GM21619 (cell line): ENCODE measurements at regions not wholly inside any gene's neighbourhood (a gene's known extent, or its start where the extent isn't known, plus 50 kb on each side); places are given as distances from the start of the nearest gene placed in this dataset.

ENCODE experiments used
- ATAC-seq: cut with Tn5 transposase; IDR thresholded peaks from one replicate; pipeline ENCODE4 v1.9.1; 2021; ENCODE audit not compliant: unreplicated experiment

DNA sequence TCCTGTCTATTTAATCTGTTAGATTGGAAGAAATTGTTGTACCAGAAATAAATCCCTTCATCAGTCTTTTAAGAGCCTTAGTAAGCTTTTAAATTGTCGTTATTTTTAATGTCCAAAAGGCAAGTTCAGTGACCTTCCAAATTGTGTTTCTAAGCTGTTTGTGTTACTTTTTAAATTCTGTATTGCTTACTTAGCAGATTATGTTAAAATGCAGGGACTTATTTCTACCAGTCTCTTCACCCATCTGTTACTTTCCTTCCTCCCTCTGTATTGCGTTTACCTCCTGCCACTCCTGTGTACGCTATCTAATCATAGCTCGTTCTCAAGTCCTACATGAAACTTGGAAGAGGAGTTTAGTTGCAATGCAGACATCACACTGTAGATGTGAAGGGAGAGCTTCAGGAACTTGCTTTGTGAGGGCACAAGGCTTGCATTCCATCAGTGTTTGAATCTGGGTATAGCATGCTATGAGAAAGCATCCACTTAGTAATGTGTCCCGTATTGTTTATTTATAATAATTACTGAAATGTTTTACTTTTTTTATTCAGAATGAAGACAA lies 406.5 kb upstream of the RGS6 start:
- no peak for ATAC-seq

DNA sequence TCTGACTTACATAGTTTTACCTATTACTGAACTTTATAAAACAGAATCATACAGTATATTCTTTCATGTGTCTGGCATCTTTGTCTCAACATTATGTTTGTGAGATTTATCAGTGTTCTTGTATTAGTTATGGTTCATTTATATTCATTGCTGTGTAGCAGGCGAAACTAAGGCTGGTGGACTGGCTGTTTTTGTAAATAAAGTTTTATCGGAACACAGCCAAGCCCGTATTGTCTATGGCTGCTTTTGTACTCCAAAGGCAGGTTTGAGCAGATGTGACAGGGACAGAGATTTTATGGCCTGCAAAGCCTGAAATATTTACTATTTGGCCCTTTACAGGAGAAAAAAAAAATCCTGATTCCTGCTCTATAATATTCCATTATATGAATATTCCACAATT lies 405.8 kb upstream of the RGS6 start:
- no peak for ATAC-seq

DNA sequence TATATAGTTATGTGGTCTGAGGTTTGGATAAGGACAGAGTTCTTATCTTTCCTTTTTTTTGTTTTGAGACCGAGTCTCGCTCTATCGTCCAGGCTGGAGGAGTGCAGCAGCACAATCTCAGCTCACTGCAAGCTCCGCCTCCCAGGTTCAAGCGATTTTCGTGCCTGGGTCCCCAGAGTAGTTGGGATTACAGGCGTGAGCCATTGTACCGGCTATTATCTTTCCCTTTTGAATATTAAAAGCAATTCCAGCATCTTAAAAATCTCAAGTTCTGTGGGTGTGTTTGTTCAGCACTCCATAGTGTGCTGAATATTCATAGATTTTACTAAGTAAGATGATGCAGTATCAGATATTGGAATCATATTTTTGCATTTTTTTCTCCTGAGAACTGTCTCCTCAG lies 404.4 kb upstream of the RGS6 start:
- ATAC-seq, result no peak

DNA sequence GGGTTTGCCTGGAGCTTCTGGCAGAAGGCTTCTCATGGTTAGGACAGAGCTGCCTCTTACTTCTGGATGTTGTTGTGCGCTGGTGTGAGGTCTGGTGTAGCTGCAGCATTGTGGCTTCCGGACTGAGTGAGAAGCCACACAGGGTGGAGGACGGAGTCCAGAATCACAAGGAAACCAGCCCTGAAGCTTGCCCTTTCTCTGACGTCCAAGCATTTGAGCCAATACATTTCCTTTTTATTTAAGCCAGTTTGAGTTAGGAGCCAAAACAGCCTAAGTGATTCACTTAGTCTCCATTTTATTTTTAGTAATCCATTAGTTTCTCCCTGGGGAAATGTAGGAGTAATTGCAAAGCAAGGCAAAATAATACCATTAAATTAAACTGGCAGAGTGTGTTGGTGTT lies 402.4 kb upstream of the RGS6 start:
- no peak for ATAC-seq

DNA sequence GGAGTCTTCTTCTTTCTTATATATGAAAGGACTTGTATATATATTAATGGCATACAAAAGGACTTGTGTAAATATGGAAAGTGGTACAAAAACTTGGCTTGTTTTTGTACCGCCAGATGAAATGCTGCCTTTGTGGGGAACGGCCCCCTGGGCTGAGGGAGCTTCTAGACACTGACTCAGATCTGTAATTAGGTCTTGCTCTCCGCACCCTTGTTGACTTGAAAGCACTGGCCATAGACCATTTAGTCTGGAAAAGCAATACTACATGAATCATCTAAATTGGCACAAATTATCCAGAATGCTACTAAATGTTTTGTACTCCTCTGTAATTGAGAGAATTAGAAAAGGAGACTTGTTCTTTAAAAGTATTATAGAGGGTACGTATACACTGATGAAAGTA lies 399.9 kb upstream of the RGS6 start:
- no peak for ATAC-seq

DNA sequence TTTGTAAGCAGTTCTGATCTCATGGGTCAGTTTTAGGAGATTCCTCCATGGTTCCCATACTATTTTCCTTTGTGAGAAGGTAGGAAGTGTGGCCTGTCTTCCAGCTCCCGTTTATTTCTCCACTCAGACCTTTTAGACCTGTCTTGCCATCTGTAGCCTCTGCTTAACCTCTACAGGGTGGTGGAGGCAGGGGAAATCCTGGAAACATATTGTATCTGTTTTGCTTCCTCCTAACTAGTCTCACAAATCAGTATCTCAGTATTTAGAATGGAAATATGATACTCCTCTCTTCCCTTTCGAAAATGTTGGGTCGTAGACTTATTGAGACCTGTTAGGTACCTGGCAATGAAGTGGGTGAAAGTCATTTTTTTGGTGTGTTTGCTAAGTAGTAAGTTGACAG lies 399.4 kb upstream of the RGS6 start:
- ATAC-seq, result no peak

DNA sequence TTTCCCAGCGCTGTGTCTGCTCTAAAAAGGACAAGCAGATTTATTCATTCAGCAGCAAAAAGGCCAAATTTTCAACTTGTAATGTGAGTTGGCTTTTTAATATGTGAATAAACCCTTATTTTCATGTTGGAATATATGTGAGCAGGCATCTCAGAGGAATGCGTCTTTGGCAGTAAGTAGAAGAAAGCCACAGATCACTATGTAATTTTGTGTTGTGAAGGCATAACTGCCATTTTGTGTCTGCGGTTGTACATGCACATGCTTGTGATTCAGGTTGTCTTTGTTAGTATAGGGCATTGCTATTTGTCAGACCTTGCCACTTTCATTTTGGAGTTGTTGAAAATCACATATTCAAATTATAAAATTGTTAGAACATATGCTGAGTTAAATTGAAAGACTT lies 398.8 kb upstream of the RGS6 start:
- ATAC-seq, result no peak

DNA sequence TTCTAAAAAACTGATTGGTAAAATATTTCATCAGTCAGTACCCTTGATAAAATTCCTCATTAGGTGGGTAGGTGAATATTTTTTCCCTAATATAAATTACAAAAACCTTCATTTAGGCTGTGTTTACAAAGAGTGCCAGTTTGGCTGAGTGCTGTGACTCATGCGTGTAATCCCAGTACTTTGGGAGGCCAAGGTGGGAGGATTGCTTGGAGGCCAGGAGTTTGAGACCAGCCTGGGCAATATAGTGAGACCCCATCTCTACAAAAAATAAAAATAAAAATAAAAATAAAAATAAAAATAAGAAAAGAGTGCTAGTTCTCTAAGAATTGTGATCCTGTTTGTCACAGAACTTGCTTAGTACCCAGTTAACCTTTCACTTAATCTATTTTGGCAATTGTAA lies 398.4 kb upstream of the RGS6 start:
- ATAC-seq, result no peak

DNA sequence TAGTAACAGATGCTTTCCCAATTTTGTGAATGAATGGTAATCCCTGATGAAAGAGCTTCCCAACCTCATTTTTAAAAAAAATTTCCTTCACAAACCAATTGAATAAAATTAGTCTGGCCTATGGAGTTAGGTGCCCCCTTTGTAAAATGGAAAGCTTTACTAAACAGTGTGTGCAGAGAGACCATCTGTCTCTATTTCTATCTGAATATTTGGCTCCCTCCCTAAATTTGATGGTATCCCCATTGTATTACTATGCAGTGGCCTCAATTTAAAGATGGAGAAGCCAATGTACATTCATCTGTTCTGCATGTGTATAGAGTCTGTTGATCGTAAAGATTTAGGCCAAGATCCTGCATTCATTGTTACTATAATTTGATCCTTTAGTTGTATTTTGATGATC lies 397.7 kb upstream of the RGS6 start:
- ATAC-seq, result no peak

DNA sequence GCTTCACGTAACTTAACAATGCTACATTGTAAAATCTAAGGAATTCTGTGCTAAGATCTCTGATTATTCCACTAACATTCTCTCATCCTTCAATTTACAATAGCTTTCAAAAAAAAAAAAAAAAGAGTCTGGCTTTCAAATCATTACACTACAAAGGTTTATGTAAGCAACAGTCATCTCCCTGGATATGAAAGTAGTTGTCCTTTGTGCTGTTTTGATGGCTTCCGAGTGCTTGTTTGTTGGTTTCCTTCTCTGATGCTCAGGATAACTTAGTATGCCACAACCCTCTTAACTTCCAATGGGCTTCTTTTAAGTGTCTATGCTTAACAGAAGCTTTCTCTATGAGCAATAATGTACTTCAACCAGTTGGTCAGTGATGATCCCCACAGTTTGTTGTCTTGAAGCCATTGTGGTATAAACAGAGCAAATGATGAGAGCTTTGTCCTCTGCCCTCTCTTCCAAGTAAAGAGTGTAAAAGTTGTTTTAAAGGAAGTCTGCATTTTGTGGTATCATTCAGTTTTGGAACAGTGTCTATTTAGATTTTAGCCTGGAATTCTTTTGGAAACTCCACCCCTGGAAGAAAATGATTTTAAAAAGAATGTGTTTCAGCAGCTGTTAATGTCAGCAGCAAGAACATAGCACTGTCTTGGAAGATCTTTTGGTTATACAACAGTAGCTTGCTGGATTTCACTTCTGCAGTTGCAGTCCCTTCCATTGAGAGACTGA lies 396.1 kb upstream of the RGS6 start:
- ATAC-seq, result no peak

DNA sequence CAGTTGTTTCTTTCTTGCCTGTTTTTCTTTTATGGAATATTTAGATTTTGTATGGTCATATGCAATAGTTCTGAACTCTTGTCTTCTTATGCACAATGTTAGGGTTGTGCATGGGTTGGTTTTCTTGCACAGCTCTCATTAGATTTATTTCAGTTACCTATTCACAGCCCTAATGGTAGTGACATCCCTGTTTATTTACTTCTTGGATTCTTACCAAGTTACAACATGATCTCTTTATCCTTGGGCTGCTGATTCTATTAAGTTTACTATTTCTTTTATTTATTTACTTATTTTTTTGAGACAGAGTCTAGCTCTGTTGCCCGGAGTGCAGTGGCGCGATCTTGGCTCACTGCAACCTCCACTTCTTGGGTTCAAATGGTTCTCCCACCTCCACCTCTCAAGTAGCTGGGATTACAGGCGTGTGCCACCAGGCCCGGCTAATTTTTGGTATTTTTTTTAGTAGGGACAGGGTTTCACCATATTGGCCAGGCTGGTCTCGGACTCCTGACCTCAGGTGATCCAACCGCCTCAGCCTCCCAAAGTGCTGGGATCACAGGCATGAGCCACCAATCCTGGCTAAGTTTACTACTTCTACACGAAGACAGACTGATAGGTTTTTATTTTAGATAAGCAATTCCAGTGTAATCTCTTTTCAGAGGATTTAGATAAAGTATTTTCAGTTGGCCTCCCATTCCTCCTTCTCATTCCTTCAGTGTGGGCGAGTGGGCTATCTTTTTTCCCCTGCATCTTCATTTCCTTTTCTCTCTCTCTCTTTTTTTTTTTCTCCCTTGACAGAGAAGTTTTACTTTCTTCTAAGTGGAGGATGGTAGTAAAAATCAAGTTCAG lies 395.1 kb upstream of the RGS6 start:
- ATAC-seq, result no peak

DNA sequence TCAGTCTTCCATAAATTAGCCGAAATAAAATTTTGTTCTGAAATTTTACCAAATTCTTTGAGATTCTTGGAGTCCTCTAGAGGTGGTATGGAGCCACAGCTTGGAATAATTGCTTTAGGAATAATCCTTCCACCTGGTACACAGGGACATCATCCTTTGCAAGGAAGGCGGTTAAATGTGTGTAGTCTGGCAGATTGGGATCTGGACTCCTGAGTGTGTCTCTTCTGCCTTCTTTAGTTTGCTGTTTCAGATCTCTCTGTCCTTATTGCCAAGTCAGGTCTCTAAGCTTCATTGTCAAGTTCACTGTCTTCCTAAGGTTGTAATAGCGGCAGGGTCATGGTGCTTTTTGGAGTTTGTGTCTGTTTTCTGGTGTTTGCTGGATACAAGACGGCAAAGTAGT lies 393.9 kb upstream of the RGS6 start:
- ATAC-seq, result no peak

DNA sequence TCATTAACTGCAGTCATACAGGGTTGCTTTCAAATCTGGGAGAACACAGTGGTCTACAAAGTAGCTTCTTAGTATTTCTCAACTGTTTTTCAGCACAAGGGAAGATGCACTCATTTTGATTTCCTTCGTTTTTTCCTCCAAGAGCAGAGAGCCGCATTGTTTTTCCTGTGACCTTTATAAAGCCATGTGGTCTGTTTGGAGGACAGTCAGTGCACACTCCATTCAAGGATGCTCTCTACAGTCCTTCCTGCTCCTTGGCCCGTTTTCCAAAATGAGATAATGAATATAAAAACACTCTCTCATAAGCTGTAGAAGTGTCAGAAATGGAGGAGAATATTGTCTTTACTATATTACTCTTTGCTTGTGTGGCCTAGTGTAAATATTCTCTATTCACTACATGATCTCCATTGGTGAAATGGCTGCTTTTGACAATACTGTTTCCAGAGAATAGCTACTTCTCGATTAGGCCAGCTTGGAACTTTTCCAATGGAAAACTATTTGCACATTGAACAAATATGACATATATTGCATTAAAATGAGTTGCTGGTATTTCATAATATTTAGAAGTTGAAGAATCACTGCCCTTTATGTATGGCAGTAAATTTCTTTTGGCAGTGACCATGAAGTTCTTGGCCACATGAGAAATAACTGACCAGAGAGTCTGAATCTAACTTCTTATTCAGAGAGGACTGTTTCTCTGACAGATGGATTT lies 393.1 kb upstream of the RGS6 start:
- ATAC-seq, result no peak

DNA sequence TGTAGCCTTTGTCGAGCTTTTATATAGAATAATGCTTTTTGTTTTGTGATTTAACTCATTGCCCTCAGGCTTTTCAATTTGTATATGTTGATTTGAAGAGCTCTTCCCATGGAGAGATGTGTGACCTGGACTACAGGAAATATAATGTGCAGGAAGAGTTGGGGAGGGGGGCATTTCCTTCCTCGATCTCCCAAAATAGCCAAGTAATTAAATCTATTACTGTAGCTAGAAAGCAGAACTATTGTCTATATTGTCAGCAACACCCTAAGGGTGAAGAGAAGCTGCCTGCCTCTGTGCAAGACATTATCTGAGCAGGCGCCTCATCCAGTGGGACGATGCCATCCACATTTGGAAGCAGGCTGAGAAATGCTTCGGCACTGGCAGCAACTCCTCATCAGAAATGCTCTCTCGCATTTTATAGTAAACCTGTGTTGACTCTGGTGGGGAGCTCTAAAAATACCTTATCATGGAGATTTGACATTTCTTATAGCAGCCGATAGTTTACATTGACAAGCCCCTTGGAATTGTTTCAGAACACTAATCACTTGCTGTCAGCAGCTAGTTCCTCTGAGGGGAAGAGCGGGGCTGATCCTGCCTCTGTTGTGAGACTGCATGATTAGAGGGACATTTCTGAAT lies 392.5 kb upstream of the RGS6 start:
- no peak for ATAC-seq

DNA sequence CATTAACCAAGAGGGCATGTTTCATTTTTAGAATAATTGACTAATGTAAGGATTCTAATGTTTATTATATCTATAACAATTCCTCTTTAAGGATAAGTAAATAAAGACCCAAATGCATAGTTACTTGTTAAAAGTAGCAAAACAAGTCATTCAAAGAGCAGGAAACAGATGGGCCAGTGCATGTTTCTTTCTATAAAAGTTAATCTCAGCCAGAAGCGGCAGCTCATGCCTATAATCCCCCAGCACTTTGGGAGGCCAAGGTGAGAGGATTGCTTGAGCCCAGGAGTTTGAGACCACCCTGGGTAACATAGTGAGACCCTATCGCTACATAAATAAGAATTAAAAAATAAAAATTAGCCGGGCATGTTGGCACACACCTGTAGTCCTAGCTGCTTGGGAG lies 391.0 kb upstream of the RGS6 start:
- ATAC-seq, result no peak

DNA sequence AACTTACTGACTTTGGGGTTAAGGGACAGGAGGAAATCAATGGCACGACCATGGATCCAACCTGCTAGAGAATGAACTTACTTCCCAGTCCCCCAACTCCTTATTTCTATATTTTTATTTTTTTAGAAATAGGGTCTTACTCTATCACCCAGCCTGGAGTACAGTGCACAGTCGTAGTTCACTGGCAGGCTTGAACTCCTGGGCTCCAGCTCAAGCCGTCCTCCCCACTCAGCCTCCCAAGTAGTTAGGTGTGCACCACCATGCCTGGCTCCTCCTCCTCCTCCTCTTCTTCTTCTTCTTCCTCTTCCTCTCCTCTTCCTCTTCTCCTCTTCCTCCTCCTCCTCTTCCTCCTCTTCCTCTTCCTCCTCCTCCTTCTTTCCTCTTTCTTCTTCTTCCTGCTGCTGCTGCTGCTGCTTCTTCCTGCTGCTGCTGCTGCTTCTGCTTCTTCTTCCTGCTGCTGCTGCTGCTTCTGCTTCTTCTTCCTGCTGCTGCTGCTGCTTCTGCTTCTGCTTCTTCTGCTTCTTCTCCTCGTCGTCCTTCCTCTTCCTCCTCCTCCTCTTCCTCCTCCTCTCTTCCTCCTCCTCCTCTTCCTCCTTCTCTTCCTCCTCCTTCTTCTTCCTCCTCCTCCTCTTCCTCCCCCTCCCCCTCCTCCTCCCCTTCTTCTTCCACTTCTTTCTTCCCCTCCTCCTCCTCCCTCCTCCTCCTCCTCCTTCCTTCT lies 390.1 kb upstream of the RGS6 start:
- ATAC-seq, result no peak

DNA sequence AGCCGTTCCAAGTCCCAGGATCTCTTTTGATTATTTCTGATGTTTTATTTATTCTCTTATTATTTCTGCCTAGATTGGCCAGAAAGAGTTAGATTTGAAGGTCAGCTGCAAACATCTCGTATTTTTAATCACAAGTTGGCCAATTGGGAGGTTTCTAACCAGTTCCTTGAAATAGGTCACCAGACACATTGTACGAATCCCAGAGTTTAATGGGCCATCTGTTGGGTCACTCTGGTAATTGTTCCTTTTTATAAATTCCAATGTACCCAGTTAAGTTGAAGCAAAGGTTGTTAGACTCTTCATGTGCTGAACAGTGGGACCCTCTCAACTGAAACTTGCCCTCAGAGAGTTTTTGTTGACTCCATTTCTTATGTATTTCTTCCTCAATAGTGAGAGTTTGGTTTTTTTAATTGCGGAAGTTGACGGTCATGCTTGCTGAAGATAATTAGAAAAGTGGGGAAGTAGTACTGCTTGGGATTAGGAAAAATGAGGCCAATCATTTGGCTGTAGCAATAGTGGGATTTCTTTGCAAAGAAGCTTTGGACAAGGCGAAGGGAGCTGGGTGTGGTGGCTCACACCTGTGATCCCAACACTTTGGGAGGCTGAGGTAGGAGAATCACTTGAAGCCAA lies 382.7 kb upstream of the RGS6 start:
- no peak for ATAC-seq

DNA sequence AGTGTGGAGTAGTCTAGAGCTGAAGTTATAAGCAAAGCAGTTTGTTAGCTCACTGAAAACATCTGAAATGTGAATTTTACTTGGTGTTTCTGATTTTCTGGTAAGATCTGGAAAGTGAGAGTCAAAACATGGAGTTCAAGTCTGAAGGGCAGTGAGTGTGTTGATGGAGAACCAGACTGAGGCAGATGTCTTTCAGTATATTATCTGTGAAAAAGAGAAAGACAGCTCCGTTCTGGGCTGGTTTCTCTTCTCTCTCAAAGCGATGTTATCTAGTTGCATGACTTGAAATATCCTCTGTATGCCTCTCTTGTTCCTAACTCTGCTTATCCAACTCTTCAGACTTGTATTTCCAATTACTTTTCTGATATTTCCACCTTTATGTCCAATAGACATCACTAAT lies 381.9 kb upstream of the RGS6 start:
- no peak for ATAC-seq

DNA sequence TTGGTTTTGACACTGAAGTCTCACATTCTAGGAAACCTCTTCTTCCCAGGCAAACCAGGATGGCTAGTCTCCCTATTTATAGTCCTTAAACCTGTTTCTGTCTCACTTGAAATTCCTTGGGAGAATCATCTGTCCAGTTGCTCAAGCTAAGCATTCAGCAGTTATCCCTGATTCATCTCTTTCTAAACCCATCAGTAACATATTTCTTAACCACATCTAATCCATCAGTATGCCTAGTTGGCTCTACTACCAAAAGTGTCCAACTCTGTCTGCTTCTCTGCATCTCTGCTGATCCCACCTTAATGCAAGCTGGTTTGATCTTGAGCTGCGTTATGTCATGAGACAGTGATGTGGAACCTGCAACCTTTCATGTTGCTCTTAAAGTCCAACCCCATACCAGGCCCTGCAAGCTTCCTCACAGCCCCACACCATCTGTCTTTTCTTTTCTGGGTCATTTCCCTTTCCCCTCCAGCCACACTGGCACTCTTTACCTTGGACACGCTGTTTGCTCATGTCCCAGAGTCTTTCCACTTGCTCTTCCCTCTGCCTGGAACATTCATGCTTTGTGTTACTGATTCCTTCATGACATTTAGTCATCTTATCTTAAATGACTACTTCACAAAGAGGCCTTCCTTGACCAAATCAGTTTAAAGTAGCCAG lies 380.8 kb upstream of the RGS6 start:
- no peak for ATAC-seq

DNA sequence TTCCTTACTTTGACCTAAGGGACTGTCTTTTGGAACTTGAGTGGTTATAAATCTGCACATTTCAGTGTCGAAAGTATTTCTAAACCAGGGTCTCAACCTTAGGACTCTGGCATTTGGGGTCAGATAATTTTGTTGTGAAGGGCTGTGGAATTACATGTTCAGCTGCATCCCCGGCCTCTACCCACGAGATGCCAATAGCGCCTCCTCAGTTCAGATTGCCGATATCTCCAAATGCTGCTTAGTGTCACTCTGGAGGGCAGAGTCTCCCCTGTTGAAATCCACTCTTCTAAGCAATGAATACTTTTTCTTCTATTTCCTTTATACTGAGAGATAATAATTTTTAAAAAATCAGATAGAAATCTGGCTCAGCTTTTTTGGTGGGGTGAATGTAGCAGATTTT lies 379.4 kb upstream of the RGS6 start:
- no peak for ATAC-seq
